Kidney (tissue), 13 donors: ENCODE measurements at regions not wholly inside any gene's neighbourhood (a gene's known extent, or its start where the extent isn't known, plus 50 kb on each side); places are given as distances from the start of the nearest gene placed in this dataset.

Experiments
- DNase-seq, 5 donors: peaks; one replicate each; pipeline ENCODE4 v3.0.0-alpha.2; 2013 to 2020
- FAIRE-seq: peaks from 2 replicates; lab custom pipeline; 2012; peaks lifted over from hg19 to GRCh38; lab: Jason Lieb, UNC
- H3K27ac ChIP-seq, 2 donors: one replicate each; pipeline ENCODE4 v1.7.0; 2013; ENCODE audit warnings: low read depth in 2 of 2, low read length in 2 of 2, inconsistent platforms in 1 of 2
- H3K27me3 ChIP-seq: one replicate; pipeline ENCODE4 v1.7.1; 2013; ENCODE audit warnings: low read length, inconsistent platforms; ENCODE audit not compliant: control insufficient read depth, insufficient read depth
- H3K36me3 ChIP-seq, 3 donors: one replicate each; pipeline versions ENCODE4 v1.7.0 to v1.7.1; 2013; ENCODE audit warnings: low read length in 3 of 3, control low read depth in 1 of 3, inconsistent platforms in 1 of 3; ENCODE audit not compliant: insufficient read depth in 3 of 3, control insufficient read depth in 2 of 3
- H3K4me1 ChIP-seq, 3 donors: one replicate each; pipeline versions ENCODE4 v1.7.0 to v1.7.1; 2013; ENCODE audit warnings: low read length in 3 of 3, inconsistent platforms in 1 of 3, low read depth in 1 of 3; ENCODE audit not compliant: control insufficient read depth in 2 of 3, insufficient read depth in 2 of 3
- H3K4me3 ChIP-seq, 3 donors: one replicate each; pipeline versions ENCODE4 v1.7.0 to v1.8.1; 2013; ENCODE audit warnings: low read length in 3 of 3, control low read depth in 1 of 3, inconsistent platforms in 1 of 3
- H3K9ac ChIP-seq, 3 donors: one replicate each; pipeline versions ENCODE4 v1.7.0 to v1.7.1; 2013; ENCODE audit warnings: low read length in 3 of 3, control low read depth in 1 of 3, inconsistent platforms in 1 of 3
- H3K9me3 ChIP-seq, 3 donors: one replicate each; pipeline versions ENCODE4 v1.7.0 to v1.7.1; 2013; ENCODE audit warnings: low read length in 3 of 3, control low read depth in 1 of 3, inconsistent platforms in 1 of 3; ENCODE audit not compliant: control insufficient read depth in 2 of 3, insufficient read depth in 1 of 3
- CTCF ChIP-seq: IDR thresholded peaks from 3 replicates; pipeline ENCODE4 v1.5.1; 2012; ENCODE audit warnings: mild to moderate bottlenecking, moderate library complexity, borderline replicate concordance; ENCODE audit not compliant: insufficient read depth; ENCODE audit errors: extremely low read depth
- intact Hi-C: fragments of 100-400 bp; cut with DNase I; formaldehyde crosslinking; loops from one replicate; pipeline ENCODE4 v1.11.1; 2022
- donor health status: control.
- donor health status: control.
- donor health status: control.
- donor health status: control.
- donor health status: control.
- donor health status: DM: yes; HTN: yes; CAD: no.
- donor health status: Normal renal cell carcinoma (clear cell type).

GRCh38 chr16:47834485-47835024, 321.2 kb downstream of the ABCC12 start:
- TF ChIP-seq CTCF, result no peak
- no peaks in the 10 kb centered on the region for H3K27me3 ChIP-seq
- H3K27ac ChIP-seq, result no peak overlapping the region
- H3K9ac ChIP-seq, result no peak overlapping the region
- H3K4me1 ChIP-seq, result no peaks in the 10 kb centered on the region
- intact Hi-C loops, result no loop called here
- peaks cover 0 to 13% (median 0%) of the 10 kb centered on the region in 3 donors for H3K9me3 ChIP-seq
- no peak for DNase-seq
- H3K4me3 ChIP-seq, result no peak overlapping the region
- FAIRE-seq, result no peak
- H3K36me3 ChIP-seq, result no peaks in the 10 kb centered on the region

DNA sequence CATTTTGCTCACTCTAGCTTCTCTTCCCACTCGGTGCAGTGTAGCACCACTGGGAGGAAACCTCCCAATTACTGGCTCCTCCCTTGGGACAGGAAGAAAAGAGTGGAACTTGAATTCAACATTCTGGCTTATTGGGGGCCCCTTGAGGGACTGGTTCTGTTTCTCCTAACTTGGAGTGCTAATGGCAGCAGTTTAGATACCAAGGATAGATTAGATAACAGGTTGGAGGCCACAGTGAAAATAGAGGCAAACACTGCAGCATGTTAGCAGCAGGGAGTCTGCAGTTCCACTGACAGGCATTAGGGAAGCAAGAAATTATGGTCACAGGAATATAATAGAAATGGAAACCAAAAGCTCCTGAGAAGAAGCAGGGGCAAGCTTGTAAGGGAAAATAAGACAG, 322.0 kb downstream of the ABCC12 start:
- Histone ChIP-seq H3K9ac (no peak overlapping the region), H3K4me1 (no peaks in the 10 kb centered on the region), H3K9me3 (peaks cover 0 to 13% (median 0%) of the 10 kb centered on the region in 3 donors), H3K27ac (no peak overlapping the region), H3K27me3 (no peaks in the 10 kb centered on the region), H3K36me3 (no peaks in the 10 kb centered on the region), H3K4me3 (no peak overlapping the region)
- FAIRE-seq (no peak), DNase-seq (no peak)
- no peak for TF ChIP-seq CTCF
- intact Hi-C loops, result no loop called here

- DNase-seq, result no peak
- Histone ChIP-seq H3K4me1 (no peaks in the 10 kb centered on the region), H3K9ac (no peak overlapping the region), H3K9me3 (peaks cover 0 to 8% (median 0%) of the 10 kb centered on the region in 3 donors), H3K4me3 (no peak overlapping the region), H3K27ac (no peak overlapping the region), H3K27me3 (no peaks in the 10 kb centered on the region), H3K36me3 (no peaks in the 10 kb centered on the region)
- no peak for TF ChIP-seq CTCF
- no peak for FAIRE-seq
- intact Hi-C loops, result no loop called here
These were observed 325.8 kb downstream of the ABCC12 start for GRCh38 chr16:47829850-47830600.
